Mesendoderm (in vitro differentiated cells): ENCODE measurements at regions not wholly inside any gene's neighbourhood (a gene's known extent, or its start where the extent isn't known, plus 50 kb on each side); places are given as distances from the start of the nearest gene placed in this dataset.

Experiments used
- DNase-seq: peaks from one replicate; pipeline ENCODE4 v3.0.0; 2013
- H2AK5ac ChIP-seq: 2 replicates; pipeline ENCODE4 v1.6.1; 2013; ENCODE audit warnings: low read length, inconsistent platforms
- H2BK120ac ChIP-seq: 2 replicates; pipeline ENCODE4 v1.6.1; 2013; ENCODE audit warnings: low read depth, mild to moderate bottlenecking, low read length, moderate library complexity, mixed read lengths
- H2BK15ac ChIP-seq: replicated peaks from 2 replicates; pipeline ENCODE4 v1.6.1; 2013; ENCODE audit warnings: low read depth, mild to moderate bottlenecking, moderate library complexity
- H2BK5ac ChIP-seq: 2 replicates; pipeline ENCODE4 v1.6.1; 2013; ENCODE audit warnings: low read length, inconsistent platforms
- H3K18ac ChIP-seq: 2 replicates; pipeline ENCODE4 v1.6.1; 2013; ENCODE audit warnings: mild to moderate bottlenecking, low read length, mixed read lengths
- H3K23ac ChIP-seq: one replicate; pipeline ENCODE4 v1.6.1; 2013; ENCODE audit warnings: low read length
- H3K27ac ChIP-seq: 2 replicates; pipeline ENCODE4 v1.5.1; 2013; ENCODE audit warnings: low read depth, mild to moderate bottlenecking, inconsistent platforms, low read length, moderate library complexity
- H3K27me3 ChIP-seq: 2 replicates; pipeline ENCODE4 v1.6.1; 2013; ENCODE audit warnings: low read length, control low read depth, mild to moderate bottlenecking, inconsistent platforms; ENCODE audit not compliant: insufficient read depth, poor library complexity
- H3K36me3 ChIP-seq: 2 replicates; pipeline ENCODE4 v1.6.1; 2013; ENCODE audit warnings: low read length, inconsistent platforms; ENCODE audit not compliant: control insufficient read depth, insufficient read depth
- H3K4ac ChIP-seq: one replicate; pipeline ENCODE4 v1.6.1; 2013; ENCODE audit warnings: low read depth, mild to moderate bottlenecking, low read length, moderate library complexity
- H3K4me1 ChIP-seq: 2 replicates; pipeline ENCODE4 v1.6.1; 2013; ENCODE audit warnings: low read depth, low read length, inconsistent platforms; ENCODE audit not compliant: control insufficient read depth
- H3K4me2 ChIP-seq: 2 replicates; pipeline ENCODE4 v1.6.1; 2013; ENCODE audit warnings: low read length
- H3K4me3 ChIP-seq: 2 replicates; pipeline ENCODE4 v1.5.1; 2013; ENCODE audit warnings: mild to moderate bottlenecking, low read length
- H3K56ac ChIP-seq: one replicate; pipeline ENCODE4 v1.6.1; 2013; ENCODE audit warnings: low read length
- H3K79me1 ChIP-seq: 2 replicates; pipeline ENCODE4 v1.6.1; 2013; ENCODE audit warnings: low read length, inconsistent platforms
- H3K79me2 ChIP-seq: 2 replicates; pipeline ENCODE4 v1.6.1; 2013; ENCODE audit warnings: mild to moderate bottlenecking, low read length; ENCODE audit not compliant: control insufficient read depth, insufficient read depth
- H3K9ac ChIP-seq: 2 replicates; pipeline ENCODE4 v1.6.1; 2013; ENCODE audit warnings: low read length, inconsistent platforms
- H4K5ac ChIP-seq: one replicate; pipeline ENCODE4 v1.6.1; 2013; ENCODE audit warnings: low read length
- H4K8ac ChIP-seq: one replicate; pipeline ENCODE4 v1.6.1; 2013; ENCODE audit warnings: low read depth, mild to moderate bottlenecking, control low read depth, low read length, moderate library complexity
- WGBS: extraction: QIAGEN DNeasy Blood & Tissue Kit; methylation state at CpG from one replicate; pipeline ENCODE4 v1.1.7; 2013; ENCODE audit warnings: low lambda C conversion rate, missing lambda C conversion rate; ENCODE audit not compliant: insufficient coverage; ENCODE audit errors: extremely low coverage; 5-methylcytosine and 5-hydroxymethylcytosine counted together

DNA sequence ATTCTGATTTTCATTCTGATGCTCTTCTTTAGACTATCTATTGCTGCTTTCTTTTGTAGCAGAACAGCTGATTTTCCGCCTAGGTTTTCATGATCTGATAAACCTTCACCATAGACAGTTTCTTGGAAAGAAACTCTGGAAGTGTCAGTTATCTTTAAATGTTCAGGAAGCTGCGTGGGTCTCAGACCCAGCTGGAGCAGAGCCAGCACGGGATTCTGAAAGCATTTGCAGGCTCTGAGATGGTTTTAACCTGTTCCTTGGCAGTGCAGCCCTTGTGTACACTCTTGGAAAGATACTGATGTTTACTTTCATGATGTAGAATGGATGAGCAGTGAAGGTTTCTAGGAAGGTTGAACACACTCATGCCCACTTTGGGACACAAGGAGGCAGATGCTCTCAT lies 178.0 kb upstream of the DMRT1 start:
- Histone ChIP-seq H2BK120ac (no peak overlapping the region), H3K4ac (no peak overlapping the region), H2AK5ac (no peak overlapping the region), H3K4me1 (no peaks in the 10 kb centered on the region), H3K4me3 (no peak overlapping the region), H3K4me2 (no peak overlapping the region), H3K23ac (no peak overlapping the region), H3K18ac (no peak overlapping the region), H3K27me3 (no peaks in the 10 kb centered on the region), H3K56ac (no peak overlapping the region), H2BK15ac (no peak overlapping the region), H4K8ac (no peak overlapping the region), H3K27ac (no peak overlapping the region), H3K9ac (no peak overlapping the region), H3K36me3 (no peaks in the 10 kb centered on the region), H4K5ac (no peak overlapping the region), H3K79me1 (no peaks in the 10 kb centered on the region), H2BK5ac (no peak overlapping the region), H3K79me2 (no peaks in the 10 kb centered on the region)
- no peak for DNase-seq
- no CpG with 5 or more reads among the region's 3 CpGs for WGBS

DNA sequence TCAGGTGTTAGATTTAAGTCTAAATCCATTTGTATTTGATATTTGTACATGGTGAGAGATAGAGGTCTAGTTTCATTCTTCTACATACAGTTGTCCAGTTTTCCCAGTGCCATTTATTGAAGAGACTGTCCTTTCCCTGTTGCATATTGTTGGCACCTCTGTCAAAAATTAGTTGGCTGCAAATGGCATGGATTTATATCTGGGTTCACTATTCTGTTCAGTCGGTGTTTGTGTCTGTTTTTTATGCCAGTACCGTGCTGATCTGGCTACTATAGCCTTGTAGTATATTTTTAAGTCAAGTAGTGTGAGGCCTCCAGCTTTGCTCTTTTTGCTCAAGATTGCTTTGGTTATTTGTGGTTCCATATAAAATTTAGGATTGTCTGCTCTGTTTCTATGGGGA lies 176.2 kb upstream of the DMRT1 start:
- Histone ChIP-seq H3K23ac (no peak overlapping the region), H2AK5ac (no peak overlapping the region), H3K36me3 (no peaks in the 10 kb centered on the region), H3K4me2 (no peak overlapping the region), H3K9ac (no peak overlapping the region), H3K4ac (no peak overlapping the region), H3K56ac (no peak overlapping the region), H4K8ac (no peak overlapping the region), H3K79me1 (no peaks in the 10 kb centered on the region), H3K79me2 (no peaks in the 10 kb centered on the region), H3K27me3 (no peaks in the 10 kb centered on the region), H3K4me1 (peaks cover under 1% of the 10 kb centered on the region), H3K27ac (no peak overlapping the region), H4K5ac (no peak overlapping the region), H2BK15ac (no peak overlapping the region), H3K4me3 (no peak overlapping the region), H2BK5ac (no peak overlapping the region), H3K18ac (no peak overlapping the region), H2BK120ac (no peak overlapping the region)
- no peak for DNase-seq
- no CpG with 5 or more reads among the region's 2 CpGs for WGBS

DNA sequence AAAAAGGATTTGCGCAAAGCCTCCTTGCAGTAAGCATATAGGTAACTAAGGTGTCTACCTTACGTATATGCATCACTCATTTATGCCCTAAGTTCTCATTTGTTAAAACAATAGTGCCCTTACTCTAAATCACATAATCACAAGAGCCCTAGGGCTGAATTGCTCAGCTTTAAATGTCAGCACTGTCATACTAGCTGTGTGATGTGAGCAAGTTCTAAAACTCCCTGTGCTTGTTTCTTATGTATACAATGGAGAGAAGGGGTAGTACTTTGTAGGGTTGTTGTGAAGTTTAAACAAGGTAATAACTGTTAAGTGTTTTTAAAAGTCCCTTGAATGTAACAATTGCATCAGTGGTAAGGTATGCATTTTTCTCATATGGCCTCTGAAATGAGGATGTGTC lies 169.5 kb upstream of the DMRT1 start:
- Histone ChIP-seq H3K36me3 (no peaks in the 10 kb centered on the region), H4K5ac (no peak overlapping the region), H3K27me3 (no peaks in the 10 kb centered on the region), H3K18ac (no peak overlapping the region), H3K27ac (no peak overlapping the region), H3K4me1 (peaks cover 9% of the 10 kb centered on the region), H3K9ac (no peak overlapping the region), H3K4me2 (no peak overlapping the region), H3K23ac (no peak overlapping the region), H2AK5ac (no peak overlapping the region), H3K79me1 (no peaks in the 10 kb centered on the region), H2BK5ac (no peak overlapping the region), H4K8ac (no peak overlapping the region), H2BK15ac (no peak overlapping the region), H3K79me2 (no peaks in the 10 kb centered on the region), H2BK120ac (no peak overlapping the region), H3K56ac (no peak overlapping the region), H3K4ac (no peak overlapping the region), H3K4me3 (no peak overlapping the region)
- whole genome bisulfite sequencing = no CpG with 5 or more reads among the region's 2 CpGs
- no peak for DNase-seq

DNA sequence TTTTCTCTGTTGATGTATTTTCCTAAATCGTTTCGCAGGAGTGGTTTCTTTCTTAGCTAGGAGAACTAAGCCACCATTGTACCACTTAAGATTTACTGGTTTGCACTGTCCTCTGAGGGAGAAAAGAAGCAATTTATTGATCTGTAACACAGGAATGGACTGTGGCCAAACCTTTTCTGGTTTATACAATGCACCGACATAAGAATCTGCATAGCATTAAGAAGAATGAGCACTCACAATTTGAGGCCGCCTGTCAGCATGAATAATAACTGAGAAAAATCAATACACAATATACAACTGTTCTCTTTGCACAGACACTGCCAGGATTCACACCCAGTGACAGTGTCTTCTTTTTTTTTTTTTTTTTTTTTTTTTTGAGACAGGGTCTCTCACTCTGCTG lies 168.6 kb upstream of the DMRT1 start:
- H3K4me1 ChIP-seq = peaks cover 9% of the 10 kb centered on the region
- no peaks in the 10 kb centered on the region for H3K79me1 ChIP-seq
- no peak overlapping the region for H4K8ac ChIP-seq
- no peaks in the 10 kb centered on the region for H3K79me2 ChIP-seq
- no peak overlapping the region for H2AK5ac ChIP-seq
- no peak overlapping the region for H3K4me3 ChIP-seq
- no peak overlapping the region for H2BK15ac ChIP-seq
- no peak overlapping the region for H3K27ac ChIP-seq
- H3K23ac ChIP-seq = no peak overlapping the region
- no peak overlapping the region for H3K56ac ChIP-seq
- DNase-seq = no peak
- H3K4me2 ChIP-seq = no peak overlapping the region
- H3K27me3 ChIP-seq = no peaks in the 10 kb centered on the region
- H3K18ac ChIP-seq = no peak overlapping the region
- no peak overlapping the region for H4K5ac ChIP-seq
- no peak overlapping the region for H2BK5ac ChIP-seq
- H3K36me3 ChIP-seq = no peaks in the 10 kb centered on the region
- no CpG with 5 or more reads among the region's 4 CpGs for WGBS
- no peak overlapping the region for H3K9ac ChIP-seq
- no peak overlapping the region for H2BK120ac ChIP-seq
- no peak overlapping the region for H3K4ac ChIP-seq

DNA sequence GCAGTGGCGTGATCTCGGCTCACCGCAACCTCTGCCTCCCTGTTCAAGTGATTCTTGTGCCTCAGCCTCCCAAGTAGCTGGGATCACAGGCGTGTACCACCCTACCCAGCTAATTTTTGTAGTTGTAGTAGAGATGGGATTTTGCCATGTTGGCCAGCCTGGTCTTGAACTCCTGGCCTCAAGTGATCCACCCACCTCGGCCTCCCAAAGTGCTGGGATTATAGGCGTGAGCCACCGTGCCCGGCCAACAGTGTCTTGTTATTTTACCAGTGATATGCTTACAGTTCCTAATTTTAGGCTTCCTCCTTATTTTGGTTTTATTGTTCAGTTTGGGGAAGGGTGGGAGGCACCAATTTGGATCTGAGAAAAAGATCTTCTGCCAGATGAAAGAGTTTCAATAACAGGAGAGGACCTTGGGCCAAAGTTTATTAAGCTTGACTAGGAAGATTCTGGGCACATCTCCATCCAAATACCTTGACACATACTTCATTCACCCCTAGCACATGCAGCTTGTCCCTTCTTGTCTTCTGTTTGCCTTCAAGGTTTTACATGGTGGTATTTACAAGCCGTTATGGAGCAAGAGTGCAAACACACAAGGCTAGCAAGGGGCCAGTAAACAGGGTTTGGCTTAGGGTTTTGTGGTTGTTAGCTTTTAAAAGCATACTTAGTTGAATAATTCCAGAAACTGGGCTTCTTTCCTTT lies 168.1 kb upstream of the DMRT1 start:
- Histone ChIP-seq H4K8ac (no peak overlapping the region), H3K4ac (no peak overlapping the region), H3K27ac (peak overlapping the region; percentile 32), H3K4me2 (no peak overlapping the region), H2BK5ac (no peak overlapping the region), H2BK120ac (peak overlapping the region; percentile 75), H3K56ac (no peak overlapping the region), H3K23ac (no peak overlapping the region), H3K4me1 (peaks cover 9% of the 10 kb centered on the region), H3K79me1 (no peaks in the 10 kb centered on the region), H3K27me3 (no peaks in the 10 kb centered on the region), H3K18ac (peak overlapping the region; percentile 2), H4K5ac (no peak overlapping the region), H3K79me2 (no peaks in the 10 kb centered on the region), H3K36me3 (no peaks in the 10 kb centered on the region), H2AK5ac (no peak overlapping the region), H3K4me3 (no peak overlapping the region), H3K9ac (no peak overlapping the region), H2BK15ac (no peak overlapping the region)
- DNase-seq = no peak
- no CpG with 5 or more reads among the region's 9 CpGs for WGBS

DNA sequence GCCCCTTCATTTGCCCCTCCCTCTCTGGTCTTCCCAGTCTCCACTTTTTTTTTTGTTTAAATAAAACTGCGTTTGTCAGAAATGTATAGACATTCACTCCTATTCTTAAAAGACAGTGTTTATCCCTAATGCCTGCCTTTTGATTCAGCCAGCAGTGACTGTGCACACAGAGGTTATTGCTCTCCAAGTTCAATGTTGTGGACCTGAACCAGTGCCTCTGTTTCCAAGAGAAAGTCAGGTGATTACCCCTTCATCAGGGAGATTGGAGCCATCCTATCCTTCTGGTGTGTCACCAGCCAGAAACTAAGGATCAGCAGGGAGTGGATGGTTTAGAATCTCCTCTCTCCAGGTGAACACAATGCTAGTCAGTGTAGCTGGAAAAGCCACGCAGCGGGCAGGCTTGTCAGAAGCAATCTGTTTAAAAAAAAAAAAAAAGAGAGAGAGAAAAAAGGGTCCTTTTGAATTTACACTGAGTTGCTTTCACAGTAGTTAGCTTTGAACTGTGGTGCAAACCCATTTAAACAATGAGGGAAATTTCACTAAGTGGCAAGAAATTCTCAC lies 167.5 kb upstream of the DMRT1 start:
- no peak overlapping the region for H2BK5ac ChIP-seq
- no peak overlapping the region for H3K56ac ChIP-seq
- no CpG with 5 or more reads among the region's 3 CpGs for WGBS
- peak; percentile 85 for DNase-seq
- no peak overlapping the region for H3K18ac ChIP-seq
- H3K36me3 ChIP-seq = no peaks in the 10 kb centered on the region
- peaks cover 9% of the 10 kb centered on the region for H3K4me1 ChIP-seq
- peak overlapping the region; percentile 32 for H3K27ac ChIP-seq
- H3K9ac ChIP-seq = no peak overlapping the region
- H3K23ac ChIP-seq = no peak overlapping the region
- H3K4me3 ChIP-seq = no peak overlapping the region
- H4K5ac ChIP-seq = no peak overlapping the region
- no peak overlapping the region for H3K4ac ChIP-seq
- H4K8ac ChIP-seq = no peak overlapping the region
- H2AK5ac ChIP-seq = no peak overlapping the region
- no peak overlapping the region for H2BK15ac ChIP-seq
- H3K27me3 ChIP-seq = no peaks in the 10 kb centered on the region
- H3K79me1 ChIP-seq = no peaks in the 10 kb centered on the region
- no peak overlapping the region for H3K4me2 ChIP-seq
- peak overlapping the region; percentile 75 for H2BK120ac ChIP-seq
- H3K79me2 ChIP-seq = no peaks in the 10 kb centered on the region
